Right cardiac atrium (tissue), 5 donors: ENCODE measurements at regions not wholly inside any gene's neighbourhood (a gene's known extent, or its start where the extent isn't known, plus 50 kb on each side); places are given as distances from the start of the nearest gene placed in this dataset.

Source experiments
- ATAC-seq, 2 donors: fragments of 200-7000 bp; cut with Tn5 transposase; one replicate each; pipeline versions ENCODE4 v1.8.0 to v1.9.1; 2020; ENCODE audit warnings: moderate library complexity in 2 of 2, mild to moderate bottlenecking in 1 of 2
- DNase-seq, 3 donors: peaks; one replicate each; pipeline ENCODE4 v3.0.0-alpha.2; 2020
- H3K27ac ChIP-seq: one replicate; pipeline ENCODE4 v1.5.1; 2013; ENCODE audit warnings: mild to moderate bottlenecking, low read length, control low read depth, moderate library complexity
- H3K27me3 ChIP-seq: one replicate; pipeline ENCODE4 v1.6.1; 2013; ENCODE audit not compliant: control insufficient read depth, insufficient read depth
- H3K4me1 ChIP-seq: one replicate; pipeline ENCODE4 v1.6.1; 2013; ENCODE audit warnings: low read length; ENCODE audit not compliant: control insufficient read depth, insufficient read depth
- H3K4me3 ChIP-seq: one replicate; pipeline ENCODE4 v1.5.1; 2013; ENCODE audit warnings: low read length, control low read depth
- H3K9me3 ChIP-seq: one replicate; pipeline ENCODE4 v1.6.1; 2013; ENCODE audit warnings: low read length; ENCODE audit not compliant: control insufficient read depth
- WGBS: extraction: QIAGEN DNeasy Blood & Tissue Kit; methylation state at CpG from one replicate; pipeline ENCODE4 v1.1.7; 2013; 5-methylcytosine and 5-hydroxymethylcytosine counted together
- intact Hi-C, 4 donors: fragments of 100-400 bp; cut with DNase I; formaldehyde crosslinking; loops; one replicate each; pipeline versions ENCODE4 v1.11.0 to v1.14.0; 2022 to 2023
- donor health status: healthy with polysubstance abuse.
- donor health status: DM: no; HTN: yes; CAD: no.
- donor health status: DM: no; HTN: no; CAD: no.
- donor health status: DM: no; HTN: yes; CAD: no; lungs with severe emphysema.
- donor health status: DM: yes; HTN: yes; CAD: no.

GRCh38 chr4:54561940-54562339 lies 95.8 kb upstream of the KIT start:
- no peak overlapping the region for H3K4me3 ChIP-seq
- no peaks in the 10 kb centered on the region for H3K27me3 ChIP-seq
- 78% methylated on average over 5 of the region's 5 CpGs for WGBS
- no peak overlapping the region for H3K27ac ChIP-seq
- DNase-seq (no peak), ATAC-seq (no peak)
- peaks cover 1% of the 10 kb centered on the region for H3K4me1 ChIP-seq
- intact Hi-C loops = no loop called here
- no peaks in the 10 kb centered on the region for H3K9me3 ChIP-seq

DNA sequence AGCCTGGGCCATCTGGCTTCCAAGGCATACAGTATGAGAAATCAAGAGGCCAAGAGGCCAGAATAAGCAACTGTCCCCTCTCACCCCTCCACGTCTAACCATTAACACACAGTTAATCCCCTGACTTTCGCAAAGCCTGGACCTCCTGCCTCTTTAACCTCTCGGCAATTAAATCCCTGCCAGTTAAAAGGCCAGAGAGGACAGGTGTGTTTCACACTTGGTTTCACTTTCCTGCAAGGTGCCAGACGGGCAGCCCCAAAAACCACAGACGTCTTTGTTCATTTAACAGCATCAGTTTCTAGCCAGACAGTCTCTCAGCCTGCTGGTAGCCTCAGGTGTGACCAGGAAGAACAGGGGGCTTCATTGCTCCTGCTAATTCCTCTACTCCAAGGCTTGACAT lies 91.1 kb upstream of the KIT start:
- whole genome bisulfite sequencing = 81% methylated on average over 5 of the region's 5 CpGs
- H3K9me3 ChIP-seq = no peaks in the 10 kb centered on the region
- ATAC-seq (no peak), DNase-seq (no peak)
- intact Hi-C loops = no loop called here
- H3K4me3 ChIP-seq = no peak overlapping the region
- H3K27ac ChIP-seq = no peak overlapping the region
- no peaks in the 10 kb centered on the region for H3K27me3 ChIP-seq
- H3K4me1 ChIP-seq = peaks cover 5% of the 10 kb centered on the region

DNA sequence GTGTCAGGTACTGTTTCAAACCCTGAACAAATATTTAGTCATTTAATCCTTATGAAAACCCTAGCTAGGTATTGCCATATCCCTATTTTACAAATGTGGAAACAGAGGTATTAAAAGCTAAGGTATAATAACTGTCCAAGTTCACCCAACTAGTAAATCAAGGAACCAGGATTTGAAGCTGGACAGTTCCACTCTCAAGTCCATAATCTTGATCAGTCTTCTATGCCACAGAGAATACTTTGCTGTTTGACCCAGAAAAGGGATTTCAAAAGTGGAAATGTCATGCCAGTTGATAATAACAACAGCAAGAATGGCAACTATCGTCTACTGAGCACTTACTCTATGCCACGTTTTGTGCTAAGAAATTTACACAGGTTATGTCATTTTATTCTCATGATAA lies 90.4 kb upstream of the KIT start:
- ATAC-seq = no peak
- 90% methylated on average over 2 of the region's 2 CpGs for WGBS
- H3K27me3 ChIP-seq = no peaks in the 10 kb centered on the region
- intact Hi-C loops = no loop called here
- H3K4me1 ChIP-seq = peaks cover 5% of the 10 kb centered on the region
- DNase-seq = no peak
- no peaks in the 10 kb centered on the region for H3K9me3 ChIP-seq
- no peak overlapping the region for H3K27ac ChIP-seq
- no peak overlapping the region for H3K4me3 ChIP-seq

GRCh38 chr4:54568184-54568583 lies 89.6 kb upstream of the KIT start:
- H3K4me3 ChIP-seq = no peak overlapping the region
- no peak overlapping the region for H3K27ac ChIP-seq
- 30% methylated on average over 3 of the region's 3 CpGs for WGBS
- DNase-seq = no peak
- intact Hi-C loops = no loop called here
- no peaks in the 10 kb centered on the region for H3K9me3 ChIP-seq
- ATAC-seq = peak; percentile 19 to 57
- H3K4me1 ChIP-seq = peaks cover 5% of the 10 kb centered on the region
- H3K27me3 ChIP-seq = no peaks in the 10 kb centered on the region

- WGBS = 65% methylated on average over 2 of the region's 2 CpGs
- no peaks in the 10 kb centered on the region for H3K27me3 ChIP-seq
- no peaks in the 10 kb centered on the region for H3K9me3 ChIP-seq
- H3K4me1 ChIP-seq = peaks cover 4% of the 10 kb centered on the region
- H3K4me3 ChIP-seq = no peak overlapping the region
- H3K27ac ChIP-seq = no peak overlapping the region
- intact Hi-C loops = no loop called here
- ATAC-seq (no peak), DNase-seq (no peak)
These were observed 86.9 kb upstream of the KIT start for GRCh38 chr4:54570822-54571221.

DNA sequence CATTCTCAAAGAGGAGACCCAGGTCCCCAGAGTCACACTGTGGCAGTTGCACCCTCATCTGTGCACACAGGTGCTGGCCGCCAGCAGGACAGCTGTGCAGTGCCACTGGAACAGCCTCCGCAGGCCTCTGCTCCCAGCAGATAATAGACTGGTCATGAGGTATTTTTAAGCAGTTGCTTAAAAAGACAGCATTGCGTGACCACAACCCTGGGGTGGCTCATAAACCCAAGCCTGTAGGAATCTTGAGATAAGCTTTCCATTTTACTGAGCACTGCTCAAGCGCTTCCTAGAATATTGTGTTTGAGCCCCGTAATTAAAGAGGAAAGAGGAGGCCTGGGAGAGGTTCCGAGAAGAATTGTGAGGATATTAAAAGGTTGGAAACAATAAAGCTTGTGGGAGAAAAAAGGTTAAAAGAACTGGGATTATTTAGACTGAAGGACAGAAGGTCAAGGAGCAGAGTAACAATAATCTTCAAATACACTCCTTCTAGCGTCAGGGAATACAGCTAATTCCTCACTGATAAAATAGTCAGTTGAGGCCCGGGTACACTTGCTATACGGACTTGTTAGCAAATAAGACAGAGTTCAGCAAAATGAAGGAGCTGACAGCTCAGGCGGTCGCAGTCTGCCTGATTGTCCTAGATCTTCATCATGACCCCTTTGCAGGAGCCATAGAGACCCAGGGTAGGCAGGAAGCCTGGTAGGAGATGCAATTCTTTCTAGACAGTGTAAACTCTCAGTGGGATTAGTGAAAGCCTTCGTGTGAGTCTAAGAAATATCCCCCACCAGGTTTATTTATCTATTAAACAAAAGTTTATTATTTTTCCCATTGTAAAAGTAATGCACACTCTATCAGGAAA lies 86.2 kb upstream of the KIT start:
- Histone ChIP-seq H3K27me3 (no peaks in the 10 kb centered on the region), H3K9me3 (no peaks in the 10 kb centered on the region), H3K4me3 (no peak overlapping the region), H3K4me1 (peaks cover 4% of the 10 kb centered on the region), H3K27ac (no peak overlapping the region)
- DNase-seq (no peak), ATAC-seq (no peak)
- WGBS = 82% methylated on average over 12 of the region's 12 CpGs
- intact Hi-C loops = no loop called here

DNA sequence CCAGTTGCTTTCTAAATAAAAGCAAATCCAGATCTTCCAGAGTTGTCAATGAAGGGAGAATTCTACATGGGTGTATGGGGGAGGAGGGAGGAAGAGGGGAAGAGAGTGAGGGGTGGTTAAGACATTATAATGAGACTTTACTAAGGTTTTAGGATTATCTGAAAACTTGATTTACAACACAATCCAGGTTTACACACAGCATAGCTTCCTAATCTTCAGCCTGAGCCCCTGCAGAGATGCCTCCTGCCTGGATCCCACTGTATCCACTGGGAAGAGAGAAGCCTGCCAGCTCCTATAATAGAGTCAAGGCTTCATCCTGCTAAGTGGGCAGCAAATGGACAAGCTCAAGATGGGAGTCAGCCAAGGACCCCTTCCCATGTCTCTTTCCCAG lies 85.6 kb upstream of the KIT start:
- H3K9me3 ChIP-seq = no peaks in the 10 kb centered on the region
- H3K4me3 ChIP-seq = no peak overlapping the region
- H3K27me3 ChIP-seq = no peaks in the 10 kb centered on the region
- intact Hi-C loops = no loop called here
- H3K27ac ChIP-seq = no peak overlapping the region
- H3K4me1 ChIP-seq = peaks cover 4% of the 10 kb centered on the region
- DNase-seq (no peak), ATAC-seq (no peak)

GRCh38 chr4:54574500-54574899 lies 83.3 kb upstream of the KIT start:
- no peaks in the 10 kb centered on the region for H3K27me3 ChIP-seq
- 83% methylated on average over 1 of the region's 1 CpG for WGBS
- intact Hi-C loops = no loop called here
- ATAC-seq (no peak), DNase-seq (no peak)
- H3K4me3 ChIP-seq = no peak overlapping the region
- H3K4me1 ChIP-seq = no peaks in the 10 kb centered on the region
- no peak overlapping the region for H3K27ac ChIP-seq
- no peaks in the 10 kb centered on the region for H3K9me3 ChIP-seq

- no peaks in the 10 kb centered on the region for H3K4me1 ChIP-seq
- no peak for ATAC-seq
- no peak overlapping the region for H3K4me3 ChIP-seq
- no peaks in the 10 kb centered on the region for H3K27me3 ChIP-seq
- intact Hi-C loops = no loop called here
- H3K27ac ChIP-seq = no peak overlapping the region
- 81% methylated on average over 2 of the region's 2 CpGs for WGBS
- no peaks in the 10 kb centered on the region for H3K9me3 ChIP-seq
- no peak for DNase-seq
These were observed 81.8 kb upstream of the KIT start for GRCh38 chr4:54575919-54576318.

- DNase-seq = no peak
- H3K27ac ChIP-seq = no peak overlapping the region
- no peaks in the 10 kb centered on the region for H3K9me3 ChIP-seq
- no peak for ATAC-seq
- WGBS = 88% methylated on average over 2 of the region's 2 CpGs
- no peaks in the 10 kb centered on the region for H3K4me1 ChIP-seq
- no peaks in the 10 kb centered on the region for H3K27me3 ChIP-seq
- intact Hi-C loops = no loop called here
- H3K4me3 ChIP-seq = no peak overlapping the region
These were observed 76.0 kb upstream of the KIT start for GRCh38 chr4:54581807-54582206.

DNA sequence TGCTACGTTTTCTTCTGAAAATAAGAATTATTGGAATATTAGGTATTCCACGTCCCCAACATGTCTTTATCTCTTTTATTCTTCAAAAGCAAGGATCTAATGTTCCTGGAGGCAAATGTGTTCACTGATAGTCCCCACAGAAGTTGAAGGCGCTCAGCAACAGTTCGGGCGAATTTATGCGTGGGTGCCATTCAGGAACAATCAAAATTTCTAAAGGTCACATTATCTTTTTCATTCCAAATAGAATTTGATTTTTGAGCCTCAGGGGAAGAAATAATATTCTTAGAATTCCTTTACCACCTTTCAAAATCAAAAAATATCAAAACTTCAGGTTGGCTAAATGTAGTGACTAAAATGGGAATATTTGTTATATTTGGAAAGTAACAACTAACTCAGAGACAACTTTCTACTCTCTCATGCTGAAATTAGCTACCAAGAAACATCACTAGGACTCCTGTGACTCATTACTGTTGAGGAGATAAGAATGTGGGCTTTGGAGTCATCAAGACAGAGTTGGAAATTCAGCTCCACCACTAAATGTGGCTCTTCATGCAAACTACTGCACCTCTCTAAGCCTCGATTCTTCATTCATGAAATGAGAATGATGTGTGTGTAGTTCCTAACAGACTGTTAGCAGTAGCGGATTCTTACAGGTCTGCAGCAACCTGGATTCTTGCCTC lies 72.3 kb upstream of the KIT start:
- DNase-seq (no peak), ATAC-seq (no peak)
- intact Hi-C loops = no loop called here
- Histone ChIP-seq H3K27ac (no peak overlapping the region), H3K4me3 (no peak overlapping the region), H3K27me3 (no peaks in the 10 kb centered on the region), H3K9me3 (no peaks in the 10 kb centered on the region), H3K4me1 (no peaks in the 10 kb centered on the region)
- WGBS = 96% methylated on average over 8 of the region's 8 CpGs
